ENCODE measurements at regions not wholly inside any gene's neighbourhood (a gene's known extent, or its start where the extent isn't known, plus 50 kb on each side); places are given as distances from the start of the nearest gene placed in this dataset.

- CTCF ChIA-PET (ENCODE audit: low intra/inter-chr PET ratio, low total read pairs): no interaction called here
- intact Hi-C loops (cut with micrococcal nuclease; ENCODE audit: unreplicated experiment): no loop called here
- no peak for TF ChIP-seq ZNF547 (CRISPR knock-in tag; IDR thresholded peaks at IDR 0.05)
- no peak for TF ChIP-seq ARNT (IDR thresholded peaks at IDR 0.05)
- no peak for TF ChIP-seq ZNF788 (CRISPR knock-in tag; IDR thresholded peaks at IDR 0.05; ENCODE audit: borderline replicate concordance)
- no peak for TF ChIP-seq TRIM22 (IDR thresholded peaks at IDR 0.05)
- TF ChIP-seq ONECUT2 (CRISPR knock-in tag; IDR thresholded peaks at IDR 0.05): no peak
- TF ChIP-seq, protein P1, sequence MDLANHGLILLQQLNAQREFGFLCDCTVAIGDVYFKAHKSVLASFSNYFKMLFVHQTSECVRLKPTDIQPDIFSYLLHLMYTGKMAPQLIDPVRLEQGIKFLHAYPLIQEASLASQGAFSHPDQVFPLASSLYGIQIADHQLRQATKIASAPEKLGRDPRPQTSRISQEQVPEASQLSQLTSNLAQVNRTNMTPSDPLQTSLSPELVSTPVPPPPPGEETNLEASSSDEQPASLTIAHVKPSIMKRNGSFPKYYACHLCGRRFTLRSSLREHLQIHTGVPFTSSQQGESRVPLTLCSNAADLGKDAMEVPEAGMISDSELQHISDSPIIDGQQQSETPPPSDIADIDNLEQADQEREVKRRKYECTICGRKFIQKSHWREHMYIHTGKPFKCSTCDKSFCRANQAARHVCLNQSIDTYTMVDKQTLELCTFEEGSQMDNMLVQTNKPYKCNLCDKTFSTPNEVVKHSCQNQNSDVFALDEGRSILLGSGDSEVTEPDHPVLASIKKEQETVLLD (CRISPR knock-in tag; IDR thresholded peaks at IDR 0.05; ENCODE audit: low read depth): no peak
- no peak for TF ChIP-seq NFYC (CRISPR knock-in tag; IDR thresholded peaks at IDR 0.05)
- no peak for TF ChIP-seq ZNF280D (CRISPR knock-in tag; IDR thresholded peaks at IDR 0.05)
- no peak for TF ChIP-seq RFXANK (CRISPR knock-in tag; IDR thresholded peaks at IDR 0.05)
- TF ChIP-seq ZNF790 (CRISPR knock-in tag; IDR thresholded peaks at IDR 0.05; ENCODE audit: borderline replicate concordance): no peak
- TF ChIP-seq IRF2 (CRISPR knock-in tag; IDR thresholded peaks at IDR 0.05): no peak
- TF ChIP-seq, protein P2, sequence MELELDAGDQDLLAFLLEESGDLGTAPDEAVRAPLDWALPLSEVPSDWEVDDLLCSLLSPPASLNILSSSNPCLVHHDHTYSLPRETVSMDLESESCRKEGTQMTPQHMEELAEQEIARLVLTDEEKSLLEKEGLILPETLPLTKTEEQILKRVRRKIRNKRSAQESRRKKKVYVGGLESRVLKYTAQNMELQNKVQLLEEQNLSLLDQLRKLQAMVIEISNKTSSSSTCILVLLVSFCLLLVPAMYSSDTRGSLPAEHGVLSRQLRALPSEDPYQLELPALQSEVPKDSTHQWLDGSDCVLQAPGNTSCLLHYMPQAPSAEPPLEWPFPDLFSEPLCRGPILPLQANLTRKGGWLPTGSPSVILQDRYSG (CRISPR knock-in tag; IDR thresholded peaks at IDR 0.05): no peak
- TF ChIP-seq CHD2 (IDR thresholded peaks at IDR 0.05; ENCODE audit: low read depth, low read length): no peak
- no peak for TF ChIP-seq CBFB (CRISPR knock-in tag; IDR thresholded peaks at IDR 0.05)
- no peak for TF ChIP-seq SP4 (CRISPR knock-in tag; IDR thresholded peaks at IDR 0.05)
- no peak for TF ChIP-seq ZNF205 (CRISPR knock-in tag; IDR thresholded peaks at IDR 0.05)
- no peak for TF ChIP-seq SCMH1 (CRISPR knock-in tag; IDR thresholded peaks at IDR 0.05; ENCODE audit: borderline replicate concordance)
- TF ChIP-seq, protein P3, sequence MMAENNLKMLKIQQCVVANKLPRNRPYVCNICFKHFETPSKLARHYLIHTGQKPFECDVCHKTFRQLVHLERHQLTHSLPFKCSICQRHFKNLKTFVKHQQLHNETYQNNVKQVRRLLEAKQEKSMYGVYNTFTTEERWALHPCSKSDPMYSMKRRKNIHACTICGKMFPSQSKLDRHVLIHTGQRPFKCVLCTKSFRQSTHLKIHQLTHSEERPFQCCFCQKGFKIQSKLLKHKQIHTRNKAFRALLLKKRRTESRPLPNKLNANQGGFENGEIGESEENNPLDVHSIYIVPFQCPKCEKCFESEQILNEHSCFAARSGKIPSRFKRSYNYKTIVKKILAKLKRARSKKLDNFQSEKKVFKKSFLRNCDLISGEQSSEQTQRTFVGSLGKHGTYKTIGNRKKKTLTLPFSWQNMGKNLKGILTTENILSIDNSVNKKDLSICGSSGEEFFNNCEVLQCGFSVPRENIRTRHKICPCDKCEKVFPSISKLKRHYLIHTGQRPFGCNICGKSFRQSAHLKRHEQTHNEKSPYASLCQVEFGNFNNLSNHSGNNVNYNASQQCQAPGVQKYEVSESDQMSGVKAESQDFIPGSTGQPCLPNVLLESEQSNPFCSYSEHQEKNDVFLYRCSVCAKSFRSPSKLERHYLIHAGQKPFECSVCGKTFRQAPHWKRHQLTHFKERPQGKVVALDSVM (CRISPR knock-in tag; IDR thresholded peaks at IDR 0.05): no peak
Measured at GRCh38 chr9:80156262-80156661, 584.5 kb downstream of the TLE4 start.

More at GRCh38 chr9:80156262-80156661, 584.5 kb downstream of the TLE4 start:
- no peaks in the 10 kb centered on the region for H3K4me1 ChIP-seq (ENCODE audit: insufficient read depth, low read length)
- POLR2A ChIA-PET: no interaction called here
- peaks cover 9% of the 10 kb centered on the region; the same call in 1 of the 2 replicates for H3K9me3 ChIP-seq (ENCODE audit: low read length)
- no peak for DNase-seq (ENCODE audit: low spot score)
- H3K79me2 ChIP-seq (ENCODE audit: insufficient read depth, low read length): no peaks in the 10 kb centered on the region
- H3K4me2 ChIP-seq (ENCODE audit: low read depth, low read length): no peak overlapping the region
- in situ Hi-C loops (cut with HindIII; ENCODE audit: extremely low pct_ligation_motif_present, low pct_unique_long_range_greater_than_20kb): no loop called here
- ATAC-seq: no peak
- no peaks in the 10 kb centered on the region for H4K20me1 ChIP-seq (ENCODE audit: insufficient read depth, low read length)
- WGBS (ENCODE audit: low lambda C conversion rate): 8% methylated on average over 2 of the region's 2 CpGs
- no peaks in the 10 kb centered on the region for H3K27me3 ChIP-seq (ENCODE audit: control insufficient read depth in 1 of 2, insufficient read depth in 2 of 2, low read length in 2 of 2)
- no peaks in the 10 kb centered on the region for H3K36me3 ChIP-seq (replicated peaks in 1 of 2; ENCODE audit: control insufficient read depth in 1 of 2, insufficient read depth in 2 of 2, low read length in 2 of 2)
- no peak overlapping the region for H3K27ac ChIP-seq (ENCODE audit: extremely low read length, insufficient read depth, low read length)
- no TSS peak for BruUV-seq (replicated peaks)
- H2AFZ ChIP-seq (ENCODE audit: low read length): no peak overlapping the region
- H3K9ac ChIP-seq (ENCODE audit: insufficient read depth, low read depth, low read length): no peak overlapping the region
- no peak for FAIRE-seq
- no peak overlapping the region for H3K4me3 ChIP-seq (replicated peaks in 1 of 3; ENCODE audit: insufficient read depth in 1 of 3, low read depth in 2 of 3, low read length in 3 of 3)
